SK-N-SH (cell line): ENCODE measurements at regions not wholly inside any gene's neighbourhood (a gene's known extent, or its start where the extent isn't known, plus 50 kb on each side); places are given as distances from the start of the nearest gene placed in this dataset.

Experiments
- CTCF ChIA-PET: fragments of 300-600, 350-600 bp; formaldehyde crosslinking; extraction: SDS; loops from one replicate; lab custom pipeline; 2021; lab: Yijun Ruan, JAX
- POLR2A ChIA-PET: fragments of 350-600 bp; sonication (Branson Sonifier 250); formaldehyde crosslinking; extraction: SDS; loops from one replicate; lab custom pipeline; 2020; ENCODE audit warnings: antibody characterized with exemption, inconsistent platforms; lab: Yijun Ruan, JAX
- DNase-seq: peaks from one replicate; pipeline ENCODE4 v3.0.0; 2012
- H2AFZ ChIP-seq: fragments of 200-600 bp; sonication (generic); 2 replicates; pipeline ENCODE4 v1.8.1; 2016; ENCODE audit warnings: antibody characterized with exemption, mild to moderate bottlenecking, low read depth
- H3F3A ChIP-seq: fragments of 200-600 bp; sonication (generic); replicated peaks from 2 replicates; pipeline ENCODE3; 2016; ENCODE audit warnings: antibody characterized with exemption, mild to moderate bottlenecking; ENCODE audit not compliant: insufficient read depth
- H3K27ac ChIP-seq, 2 experiments: fragments of 200-500 bp in 1 of 2; fragments of 200-600 bp in 1 of 2; sonication (Bioruptor generic) in 1 of 2; sonication (generic), shearing (Covaris generic) in 1 of 2; 2 replicates each; pipeline versions ENCODE4 v1.5.1 to v1.6.1; 2014 to 2016; ENCODE audit warnings: low read depth in 2 of 2, inconsistent platforms in 1 of 2, low read length in 1 of 2, mild to moderate bottlenecking in 1 of 2, mixed read lengths in 1 of 2
- H3K27me3 ChIP-seq: fragments of 200-600 bp; sonication (generic), shearing (Covaris generic); 2 replicates; pipeline ENCODE4 v1.6.1; 2016; ENCODE audit warnings: mixed run types; ENCODE audit not compliant: insufficient read depth
- H3K36me3 ChIP-seq, 2 experiments: fragments of 200-500 bp in 1 of 2; fragments of 200-600 bp in 1 of 2; sonication (Bioruptor generic) in 1 of 2; sonication (generic) in 1 of 2; replicated peaks in 1 of 2; 2 replicates each; pipeline versions ENCODE3 to v1.5.1; 2014 to 2016; ENCODE audit warnings: low read length in 1 of 2, mild to moderate bottlenecking in 1 of 2; ENCODE audit not compliant: insufficient read depth in 2 of 2, control insufficient read depth in 1 of 2
- H3K4me1 ChIP-seq, 2 experiments: fragments of 200-500 bp in 1 of 2; fragments of 200-600 bp in 1 of 2; sonication (Bioruptor generic) in 1 of 2; sonication (generic), shearing (Covaris generic) in 1 of 2; 2 replicates each; pipeline versions ENCODE4 v1.5.1 to v1.6.1; 2014 to 2016; ENCODE audit warnings: low read depth in 1 of 2, low read length in 1 of 2, mixed run types in 1 of 2; ENCODE audit not compliant: insufficient read depth in 2 of 2, control insufficient read depth in 1 of 2
- H3K4me2 ChIP-seq: fragments of 200-600 bp; sonication (generic), shearing (Covaris generic); 2 replicates; pipeline ENCODE4 v1.6.1; 2017; ENCODE audit warnings: mixed run types
- H3K4me3 ChIP-seq, 2 experiments: fragments of 200-500 bp in 1 of 2; fragments of 200-600 bp in 1 of 2; sonication (Bioruptor generic) in 1 of 2; sonication (generic), shearing (Covaris generic) in 1 of 2; 2 replicates each; pipeline versions ENCODE4 v1.5.1 to v1.8.1; 2014 to 2016; ENCODE audit warnings: low read depth in 2 of 2, inconsistent platforms in 1 of 2, low read length in 1 of 2, mild to moderate bottlenecking in 1 of 2, mixed read lengths in 1 of 2, moderate library complexity in 1 of 2
- H3K79me2 ChIP-seq: fragments of 200-600 bp; sonication (generic); 2 replicates; pipeline ENCODE4 v1.8.1; 2017; ENCODE audit warnings: mild to moderate bottlenecking; ENCODE audit not compliant: insufficient read depth
- H3K9ac ChIP-seq: fragments of 200-600 bp; sonication (generic); 2 replicates; pipeline ENCODE4 v1.6.1; 2017; ENCODE audit warnings: mixed run types
- H3K9me2 ChIP-seq: fragments of 200-600 bp; sonication (generic); 2 replicates; pipeline ENCODE4 v1.6.1; 2017; ENCODE audit warnings: mixed run types
- H3K9me3 ChIP-seq: fragments of 200-600 bp; sonication (generic); 2 replicates; pipeline ENCODE4 v1.6.1; 2017; ENCODE audit warnings: mixed run types, mild to moderate bottlenecking, moderate library complexity
- H4K20me1 ChIP-seq: fragments of 200-600 bp; sonication (generic); 2 replicates; pipeline ENCODE4 v1.6.1; 2017; ENCODE audit warnings: mild to moderate bottlenecking, mixed run types; ENCODE audit not compliant: insufficient read depth
- FOSL2 ChIP-seq: IDR thresholded peaks from 2 replicates; pipeline ENCODE4 v1.4.0; 2012; ENCODE audit warnings: low read depth, mild to moderate bottlenecking, moderate library complexity, borderline replicate concordance
- GABPA ChIP-seq: IDR thresholded peaks from 2 replicates; pipeline ENCODE4 v1.4.0; 2012; ENCODE audit warnings: low read depth, mild to moderate bottlenecking
- GATA2 ChIP-seq: sonication (generic); formaldehyde crosslinking; IDR thresholded peaks from 2 replicates; pipeline ENCODE4 v1.5.0; 2020; ENCODE audit warnings: mild to moderate bottlenecking, missing genetic modification reagents
- TAF1 ChIP-seq: IDR thresholded peaks from 2 replicates; pipeline ENCODE4 v1.6.1; 2012; ENCODE audit warnings: low read depth, mild to moderate bottlenecking, low read length, moderate library complexity, borderline replicate concordance
- WGBS: methylation state at CpG from one replicate; pipeline ENCODE4 v1.1.6; 2017; ENCODE audit warnings: low lambda C conversion rate; 5-methylcytosine and 5-hydroxymethylcytosine counted together
- TF ChIP-seq, protein P1 (sequence below): fragments of 200-600 bp; sonication (generic); IDR thresholded peaks from 2 replicates; pipeline ENCODE4 v1.6.1; 2017; ENCODE audit warnings: antibody characterized with exemption, mild to moderate bottlenecking, moderate library complexity
- TF ChIP-seq, protein P2 (sequence below): IDR thresholded peaks from 2 replicates; pipeline ENCODE4 v1.6.1; 2012; ENCODE audit warnings: mild to moderate bottlenecking, low read depth, low read length, moderate library complexity

DNA sequence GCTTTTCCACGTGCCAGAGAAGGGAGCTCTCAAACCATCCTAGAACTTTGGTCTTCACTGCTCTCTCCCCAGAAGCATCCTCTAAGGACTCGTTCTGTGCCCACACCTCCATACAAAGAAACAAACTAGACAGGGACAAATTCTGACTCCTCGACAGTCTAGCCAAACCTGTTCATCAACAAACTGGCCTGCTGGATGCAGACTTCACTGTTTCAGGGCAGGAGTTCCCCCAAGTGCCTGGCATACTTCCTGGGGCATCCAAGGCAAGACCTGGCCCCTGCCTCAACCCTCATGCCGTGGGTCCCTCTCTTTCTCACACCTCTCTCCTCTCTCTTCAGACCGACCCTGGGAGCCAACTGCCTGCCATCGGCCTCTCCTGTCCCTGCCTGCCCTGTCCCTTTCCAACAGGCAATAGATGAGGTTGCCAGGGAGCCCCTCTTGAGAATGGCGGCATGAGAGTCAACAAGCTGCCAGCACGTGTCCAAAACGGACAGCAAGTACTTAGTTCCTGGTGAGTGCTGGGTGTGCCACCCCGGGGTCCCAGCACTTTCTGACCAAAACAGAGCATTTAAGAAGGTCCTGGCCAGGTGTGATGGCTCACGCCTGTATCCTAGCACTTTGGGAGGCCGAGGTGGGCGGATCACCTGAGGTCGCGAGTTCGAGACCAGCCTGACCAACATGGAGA is 79.1 kb upstream of the HES1 start:
- no peaks in the 10 kb centered on the region; a peak in 1 of 4 replicates for H3K4me1 ChIP-seq
- no peaks in the 10 kb centered on the region for H4K20me1 ChIP-seq
- H2AFZ ChIP-seq, result no peak overlapping the region
- 80% methylated on average over 16 of the region's 16 CpGs for WGBS
- H3K27ac ChIP-seq, result no peak overlapping the region
- no peak for DNase-seq
- no peaks in the 10 kb centered on the region for H3K36me3 ChIP-seq
- H3K9me2 ChIP-seq, result no peaks in the 10 kb centered on the region
- H3K9me3 ChIP-seq, result no peaks in the 10 kb centered on the region
- H3K4me3 ChIP-seq, result no peak overlapping the region
- no peaks in the 10 kb centered on the region for H3F3A ChIP-seq
- TF ChIP-seq TAF1 (no peak), GATA2 (CRISPR knock-in tag) (no peak)
- H3K4me2 ChIP-seq, result no peak overlapping the region
- H3K79me2 ChIP-seq, result no peaks in the 10 kb centered on the region
- ChIA-PET POLR2A (no interaction called here), CTCF (no interaction called here)
- H3K9ac ChIP-seq, result no peak overlapping the region
- no peaks in the 10 kb centered on the region for H3K27me3 ChIP-seq

DNA sequence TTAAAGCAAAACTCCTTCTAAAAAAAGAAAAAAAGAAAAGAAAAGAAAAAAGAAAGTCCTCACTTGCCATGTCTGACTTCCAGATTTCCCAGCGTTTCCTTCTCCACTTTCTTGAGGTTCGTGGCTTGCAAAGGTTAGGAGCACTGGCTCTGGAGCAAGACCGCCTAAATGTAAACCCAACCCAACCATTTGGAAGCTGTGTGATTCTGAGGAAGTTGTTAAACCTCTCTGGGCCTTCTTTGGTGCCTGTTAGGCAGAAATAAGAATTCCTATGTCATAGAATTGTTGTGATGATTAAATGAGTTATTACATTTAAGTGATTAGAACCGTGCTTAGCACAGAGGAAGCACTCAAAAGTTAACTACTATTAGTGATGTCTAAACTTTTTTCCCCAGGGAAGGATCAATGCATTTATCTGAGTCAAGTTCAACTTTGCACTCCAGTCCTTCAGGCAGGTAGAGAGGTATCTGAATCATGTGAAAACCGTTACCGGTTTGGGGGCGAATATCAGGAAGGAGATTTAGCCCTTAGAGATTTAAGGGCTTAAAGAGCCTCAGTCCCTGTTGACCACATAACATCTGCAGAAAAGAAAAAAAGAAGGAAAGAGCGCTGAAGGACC is 78.3 kb upstream of the HES1 start:
- ChIA-PET CTCF (no interaction called here), POLR2A (no interaction called here)
- TF ChIP-seq, protein P1, sequence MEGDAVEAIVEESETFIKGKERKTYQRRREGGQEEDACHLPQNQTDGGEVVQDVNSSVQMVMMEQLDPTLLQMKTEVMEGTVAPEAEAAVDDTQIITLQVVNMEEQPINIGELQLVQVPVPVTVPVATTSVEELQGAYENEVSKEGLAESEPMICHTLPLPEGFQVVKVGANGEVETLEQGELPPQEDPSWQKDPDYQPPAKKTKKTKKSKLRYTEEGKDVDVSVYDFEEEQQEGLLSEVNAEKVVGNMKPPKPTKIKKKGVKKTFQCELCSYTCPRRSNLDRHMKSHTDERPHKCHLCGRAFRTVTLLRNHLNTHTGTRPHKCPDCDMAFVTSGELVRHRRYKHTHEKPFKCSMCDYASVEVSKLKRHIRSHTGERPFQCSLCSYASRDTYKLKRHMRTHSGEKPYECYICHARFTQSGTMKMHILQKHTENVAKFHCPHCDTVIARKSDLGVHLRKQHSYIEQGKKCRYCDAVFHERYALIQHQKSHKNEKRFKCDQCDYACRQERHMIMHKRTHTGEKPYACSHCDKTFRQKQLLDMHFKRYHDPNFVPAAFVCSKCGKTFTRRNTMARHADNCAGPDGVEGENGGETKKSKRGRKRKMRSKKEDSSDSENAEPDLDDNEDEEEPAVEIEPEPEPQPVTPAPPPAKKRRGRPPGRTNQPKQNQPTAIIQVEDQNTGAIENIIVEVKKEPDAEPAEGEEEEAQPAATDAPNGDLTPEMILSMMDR, result no peak
- TF ChIP-seq, protein P2, sequence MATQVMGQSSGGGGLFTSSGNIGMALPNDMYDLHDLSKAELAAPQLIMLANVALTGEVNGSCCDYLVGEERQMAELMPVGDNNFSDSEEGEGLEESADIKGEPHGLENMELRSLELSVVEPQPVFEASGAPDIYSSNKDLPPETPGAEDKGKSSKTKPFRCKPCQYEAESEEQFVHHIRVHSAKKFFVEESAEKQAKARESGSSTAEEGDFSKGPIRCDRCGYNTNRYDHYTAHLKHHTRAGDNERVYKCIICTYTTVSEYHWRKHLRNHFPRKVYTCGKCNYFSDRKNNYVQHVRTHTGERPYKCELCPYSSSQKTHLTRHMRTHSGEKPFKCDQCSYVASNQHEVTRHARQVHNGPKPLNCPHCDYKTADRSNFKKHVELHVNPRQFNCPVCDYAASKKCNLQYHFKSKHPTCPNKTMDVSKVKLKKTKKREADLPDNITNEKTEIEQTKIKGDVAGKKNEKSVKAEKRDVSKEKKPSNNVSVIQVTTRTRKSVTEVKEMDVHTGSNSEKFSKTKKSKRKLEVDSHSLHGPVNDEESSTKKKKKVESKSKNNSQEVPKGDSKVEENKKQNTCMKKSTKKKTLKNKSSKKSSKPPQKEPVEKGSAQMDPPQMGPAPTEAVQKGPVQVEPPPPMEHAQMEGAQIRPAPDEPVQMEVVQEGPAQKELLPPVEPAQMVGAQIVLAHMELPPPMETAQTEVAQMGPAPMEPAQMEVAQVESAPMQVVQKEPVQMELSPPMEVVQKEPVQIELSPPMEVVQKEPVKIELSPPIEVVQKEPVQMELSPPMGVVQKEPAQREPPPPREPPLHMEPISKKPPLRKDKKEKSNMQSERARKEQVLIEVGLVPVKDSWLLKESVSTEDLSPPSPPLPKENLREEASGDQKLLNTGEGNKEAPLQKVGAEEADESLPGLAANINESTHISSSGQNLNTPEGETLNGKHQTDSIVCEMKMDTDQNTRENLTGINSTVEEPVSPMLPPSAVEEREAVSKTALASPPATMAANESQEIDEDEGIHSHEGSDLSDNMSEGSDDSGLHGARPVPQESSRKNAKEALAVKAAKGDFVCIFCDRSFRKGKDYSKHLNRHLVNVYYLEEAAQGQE, result no peak
- TF ChIP-seq GABPA (no peak), FOSL2 (no peak)
- 88% methylated on average over 8 of the region's 8 CpGs for WGBS
- H4K20me1 ChIP-seq, result no peaks in the 10 kb centered on the region
- H3K4me1 ChIP-seq, result no peaks in the 10 kb centered on the region; a peak in 1 of 4 replicates
- H3K36me3 ChIP-seq, result no peaks in the 10 kb centered on the region
- no peak overlapping the region for H3K9ac ChIP-seq
- H2AFZ ChIP-seq, result no peak overlapping the region
- H3K9me2 ChIP-seq, result no peaks in the 10 kb centered on the region
- H3K4me3 ChIP-seq, result no peak overlapping the region
- no peak overlapping the region for H3K27ac ChIP-seq
- H3K4me2 ChIP-seq, result no peak overlapping the region
- no peaks in the 10 kb centered on the region for H3K79me2 ChIP-seq
- no peaks in the 10 kb centered on the region for H3K27me3 ChIP-seq
- H3F3A ChIP-seq, result no peaks in the 10 kb centered on the region
- H3K9me3 ChIP-seq, result no peaks in the 10 kb centered on the region
- no peak for DNase-seq
